BLaER1 treated with 17β-estradiol and CSF1 and Interleukin-3, amounts not matched to agents 10 nM and 100 nM (cell line): ENCODE measurements at regions not wholly inside any gene's neighbourhood (a gene's known extent, or its start where the extent isn't known, plus 50 kb on each side); places are given as distances from the start of the nearest gene placed in this dataset.

Source experiments
- H3K27ac ChIP-seq, 11 experiments: shearing (Covaris generic); formaldehyde crosslinking; 2 replicates each; pipeline ENCODE4 v1.8.1; 2022
- H3K27me3 ChIP-seq, 11 experiments: shearing (Covaris generic); formaldehyde crosslinking; 2 replicates each; pipeline ENCODE4 v1.8.1; 2022
- H3K36me3 ChIP-seq, 11 experiments: shearing (Covaris generic); formaldehyde crosslinking; 2 replicates each; pipeline ENCODE4 v1.8.1; 2022
- H3K4me1 ChIP-seq, 10 experiments: shearing (Covaris generic); formaldehyde crosslinking; 2 replicates each; pipeline ENCODE4 v1.8.1; 2022
- H3K4me2 ChIP-seq, 11 experiments: shearing (Covaris generic); formaldehyde crosslinking; 2 replicates each; pipeline ENCODE4 v1.8.1; 2022
- H3K4me3 ChIP-seq, 10 experiments: shearing (Covaris generic); formaldehyde crosslinking; 2 replicates each; pipeline ENCODE4 v1.8.1; 2022
- H3K9ac ChIP-seq, 11 experiments: shearing (Covaris generic); formaldehyde crosslinking; 2 replicates each; pipeline ENCODE4 v1.8.1; 2022
- H3K9me3 ChIP-seq, 11 experiments: shearing (Covaris generic); formaldehyde crosslinking; replicated peaks in 1 of 11; 2 replicates each; pipeline ENCODE4 v1.8.1; 2022
- H4K20me1 ChIP-seq, 11 experiments: shearing (Covaris generic); formaldehyde crosslinking; 2 replicates each; pipeline ENCODE4 v1.8.1; 2022
- Cebpa-rat ChIP-seq, 11 experiments: shearing (Covaris generic); IDR thresholded peaks; 2 replicates each; pipeline ENCODE4 v1.8.1; 2022

GRCh38 chr2:126771094-126771493 is 115.1 kb downstream of the GYPC start:
- TF ChIP-seq Cebpa-rat (IDR thresholded peaks at IDR 0.05), result no peak
- Histone ChIP-seq H3K9me3 (no peaks in the 10 kb centered on the region), H3K4me3 (no peak overlapping the region), H3K36me3 (no peaks in the 10 kb centered on the region), H3K27ac (no peak overlapping the region), H3K27me3 (no peaks in the 10 kb centered on the region), H3K4me2 (no peak overlapping the region), H3K4me1 (peaks cover 0 to 1% (median 0%) of the 10 kb centered on the region in 10 experiments; a peak in 2 of 20 replicates), H3K9ac (no peak overlapping the region), H4K20me1 (no peaks in the 10 kb centered on the region)

GRCh38 chr2:126771501-126772195 is 115.7 kb downstream of the GYPC start:
- Histone ChIP-seq H3K4me3 (no peak overlapping the region), H3K27ac (no peak overlapping the region), H3K9me3 (no peaks in the 10 kb centered on the region), H3K36me3 (no peaks in the 10 kb centered on the region), H3K4me2 (no peak overlapping the region), H3K9ac (no peak overlapping the region), H3K4me1 (peaks cover 0 to 4% (median 0%) of the 10 kb centered on the region in 10 experiments; a peak in 1 of 20 replicates), H4K20me1 (no peaks in the 10 kb centered on the region), H3K27me3 (no peaks in the 10 kb centered on the region)
- no peak for TF ChIP-seq Cebpa-rat (IDR thresholded peaks at IDR 0.05)

- Histone ChIP-seq H3K4me2 (no peak overlapping the region), H3K4me1 (peaks cover 0 to 4% (median 0%) of the 10 kb centered on the region in 10 experiments; a peak in 1 of 20 replicates), H3K9me3 (no peaks in the 10 kb centered on the region), H4K20me1 (no peaks in the 10 kb centered on the region), H3K27me3 (no peaks in the 10 kb centered on the region), H3K4me3 (no peak overlapping the region), H3K9ac (no peak overlapping the region), H3K27ac (no peak overlapping the region), H3K36me3 (no peaks in the 10 kb centered on the region)
- TF ChIP-seq Cebpa-rat (IDR thresholded peaks at IDR 0.05), result no peak
These were observed 118.3 kb downstream of the GYPC start for GRCh38 chr2:126774290-126774689.

GRCh38 chr2:126774761-126775160 is 118.8 kb downstream of the GYPC start:
- H3K27ac ChIP-seq, result no peak overlapping the region
- H3K4me2 ChIP-seq, result no peak overlapping the region
- H3K27me3 ChIP-seq, result no peaks in the 10 kb centered on the region
- no peak overlapping the region for H3K4me3 ChIP-seq
- no peaks in the 10 kb centered on the region for H3K36me3 ChIP-seq
- no peak for TF ChIP-seq Cebpa-rat (IDR thresholded peaks at IDR 0.05)
- H3K9me3 ChIP-seq, result no peaks in the 10 kb centered on the region
- no peak overlapping the region for H3K9ac ChIP-seq
- H3K4me1 ChIP-seq, result peaks cover 0 to 4% (median 0%) of the 10 kb centered on the region in 10 experiments; a peak in 1 of 20 replicates
- no peaks in the 10 kb centered on the region for H4K20me1 ChIP-seq

GRCh38 chr2:126775300-126775985 is 119.5 kb downstream of the GYPC start:
- Histone ChIP-seq H3K27ac (no peak overlapping the region), H3K36me3 (no peaks in the 10 kb centered on the region), H3K9ac (no peak overlapping the region), H3K9me3 (no peaks in the 10 kb centered on the region), H3K4me1 (peaks cover 0 to 4% (median 0%) of the 10 kb centered on the region in 10 experiments; a peak in 1 of 20 replicates), H3K4me3 (no peak overlapping the region), H3K27me3 (no peaks in the 10 kb centered on the region), H4K20me1 (no peaks in the 10 kb centered on the region), H3K4me2 (no peak overlapping the region)
- TF ChIP-seq Cebpa-rat (IDR thresholded peaks at IDR 0.05), result no peak

GRCh38 chr2:126776255-126776654 is 120.3 kb downstream of the GYPC start:
- Histone ChIP-seq H3K9ac (no peak overlapping the region), H4K20me1 (no peaks in the 10 kb centered on the region), H3K36me3 (no peaks in the 10 kb centered on the region), H3K27me3 (no peaks in the 10 kb centered on the region), H3K27ac (no peak overlapping the region), H3K4me1 (peaks cover 0 to 4% (median 0%) of the 10 kb centered on the region in 10 experiments; a peak in 1 of 20 replicates), H3K4me2 (peak overlapping the region; percentile 58 to 100 (median 99); a peak in 20 of 22 replicates), H3K9me3 (no peaks in the 10 kb centered on the region), H3K4me3 (peak overlapping the region in 9 of 10 experiments; percentile 64 to 80 (median 73); a peak in 16 of 20 replicates)
- TF ChIP-seq Cebpa-rat (IDR thresholded peaks at IDR 0.05), result no peak

- TF ChIP-seq Cebpa-rat (IDR thresholded peaks at IDR 0.05), result no peak
- Histone ChIP-seq H3K27ac (peak overlapping the region; percentile 30 to 76 (median 71); a peak in 21 of 22 replicates), H3K4me1 (peaks cover 0 to 4% (median 0%) of the 10 kb centered on the region in 10 experiments; a peak in 1 of 20 replicates), H3K27me3 (no peaks in the 10 kb centered on the region), H4K20me1 (no peaks in the 10 kb centered on the region), H3K9ac (peak overlapping the region; percentile 54 to 85 (median 81)), H3K4me3 (peak overlapping the region; percentile 64 to 80 (median 74)), H3K4me2 (peak overlapping the region; percentile 88 to 100 (median 99)), H3K36me3 (no peaks in the 10 kb centered on the region), H3K9me3 (no peaks in the 10 kb centered on the region)
These were observed 121.0 kb downstream of the GYPC start for GRCh38 chr2:126776692-126777619.

- peak overlapping the region in 1 of 11 experiments; percentile 76; a peak in 2 of 22 replicates for H3K27ac ChIP-seq
- H3K9ac ChIP-seq, result peak overlapping the region in 9 of 11 experiments; percentile 54 to 85 (median 81); a peak in 14 of 22 replicates
- no peak for TF ChIP-seq Cebpa-rat (IDR thresholded peaks at IDR 0.05)
- H3K27me3 ChIP-seq, result no peaks in the 10 kb centered on the region
- H3K4me1 ChIP-seq, result peaks cover 0 to 4% (median 0%) of the 10 kb centered on the region in 10 experiments; a peak in 1 of 20 replicates
- H3K4me2 ChIP-seq, result peak overlapping the region in 9 of 11 experiments; percentile 96 to 100 (median 99); a peak in 14 of 22 replicates
- peak overlapping the region; percentile 64 to 80 (median 74) for H3K4me3 ChIP-seq
- H3K36me3 ChIP-seq, result no peaks in the 10 kb centered on the region
- H4K20me1 ChIP-seq, result no peaks in the 10 kb centered on the region
- no peaks in the 10 kb centered on the region for H3K9me3 ChIP-seq
These were observed 121.1 kb upstream of the TEX51 start for GRCh38 chr2:126777620-126777978.
